NCI-H524 (cell line): ENCODE measurements at regions not wholly inside any gene's neighbourhood (a gene's known extent, or its start where the extent isn't known, plus 50 kb on each side); places are given as distances from the start of the nearest gene placed in this dataset.
A peak's percentile ranks its signal among the peaks of the same experiment; 100 is the strongest.
"Not testable (repeated sequence)": the region's sequence is repeated elsewhere in the genome, so short reads cannot be mapped to it uniquely, and the experiment has no call there.

Experiments used
- DNase-seq, 2 experiments: peaks; one replicate each; lab custom pipeline; 2025; lab: John Stamatoyannopoulos, UW

DNA sequence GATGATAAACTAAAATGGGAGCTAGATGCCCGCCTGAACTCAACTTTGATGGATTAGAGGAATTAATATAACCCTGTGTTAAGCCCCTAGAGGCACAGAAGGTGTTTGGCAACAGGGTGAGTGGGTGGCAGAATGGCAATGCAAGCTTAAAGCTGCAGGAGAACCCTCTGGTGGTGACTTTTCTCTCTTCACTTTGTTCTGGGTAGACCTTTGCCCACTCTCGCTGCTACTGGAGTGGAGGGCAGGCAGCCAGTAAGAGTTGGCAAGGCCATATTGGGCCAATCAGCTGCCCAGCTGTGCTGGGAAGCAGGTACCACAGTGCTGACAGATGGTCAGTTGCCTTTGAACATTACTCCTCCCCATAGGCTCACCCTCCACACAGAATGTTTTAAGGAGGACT lies 468.2 kb downstream of the MMUT start:
- no peak for DNase-seq

DNA sequence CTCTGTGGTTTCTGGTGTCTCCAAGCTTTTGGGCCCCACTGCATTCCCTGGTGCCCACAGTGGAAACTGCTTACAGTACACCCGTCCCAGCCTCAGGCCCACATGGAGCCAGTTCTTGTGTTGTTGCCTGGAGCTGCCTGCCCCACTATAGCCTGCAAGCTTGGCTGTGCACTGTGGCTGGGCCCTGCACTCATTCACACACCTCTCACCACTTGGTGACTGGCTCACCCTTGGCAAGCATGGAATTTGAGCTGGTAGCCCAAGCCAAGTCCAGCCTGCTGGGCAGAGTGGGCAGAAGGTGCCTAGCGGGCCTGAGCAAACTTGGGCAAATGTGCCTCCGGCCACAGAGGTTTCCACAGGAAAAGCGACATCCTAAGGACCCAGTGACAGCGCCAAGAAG lies 472.3 kb downstream of the MMUT start:
- DNase-seq: no peak

DNA sequence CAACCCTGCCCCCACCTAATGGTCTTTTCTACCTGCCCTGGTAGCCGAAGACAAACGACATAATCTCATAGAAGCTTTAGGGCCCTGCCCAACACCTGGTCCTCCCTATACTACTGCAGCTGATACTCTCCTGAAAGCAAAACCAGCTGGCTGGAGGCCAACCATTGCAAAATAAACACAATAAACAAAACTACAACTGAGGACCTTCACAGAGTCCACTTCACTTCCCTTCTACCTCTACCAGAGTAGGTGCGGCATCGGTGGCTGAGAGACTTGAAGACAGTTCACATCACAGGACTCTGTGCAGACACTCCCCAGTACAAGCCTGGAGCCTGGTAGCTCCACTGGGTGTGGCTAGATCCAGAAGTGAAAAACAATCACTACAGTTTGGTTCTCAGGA lies 476.2 kb downstream of the MMUT start:
- no peak for DNase-seq

DNA sequence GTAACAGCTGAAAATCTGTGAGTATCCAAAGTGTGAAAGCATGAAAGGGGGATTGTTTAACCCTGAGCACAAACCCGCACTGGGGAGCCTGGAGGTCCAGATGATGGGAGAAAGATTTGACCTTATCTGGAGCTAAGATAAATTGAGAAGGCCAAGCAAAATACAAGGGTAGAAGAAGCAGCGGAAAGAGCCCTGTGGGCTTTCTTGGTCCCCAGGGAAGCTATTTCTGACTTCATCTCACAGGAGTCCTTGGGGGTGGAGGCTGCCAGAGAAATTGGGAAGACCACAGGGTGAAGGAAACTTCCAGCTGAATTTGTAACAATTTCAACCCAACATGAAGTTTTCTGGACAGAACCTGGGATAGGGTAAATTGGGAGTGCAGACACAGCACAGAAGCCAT lies 476.9 kb downstream of the MMUT start:
- DNase-seq: no peak

DNA sequence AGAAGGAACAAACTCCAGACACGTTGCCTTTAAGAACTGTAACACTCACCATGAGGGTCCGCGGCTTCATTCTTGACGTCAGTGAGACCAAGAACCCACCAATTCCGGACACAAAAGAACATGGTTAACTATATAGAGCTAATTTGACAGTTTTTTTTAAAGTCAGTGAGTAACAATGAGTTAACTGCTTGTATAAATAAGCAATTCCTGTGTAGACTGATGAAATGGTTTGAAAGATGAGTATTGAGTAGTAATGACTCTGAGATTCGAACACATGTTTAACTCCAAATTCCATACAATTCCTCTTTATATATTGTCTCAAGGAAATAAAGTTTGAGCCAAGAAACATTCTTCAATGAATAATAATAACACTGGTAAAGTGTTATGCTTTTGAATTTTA lies 478.0 kb downstream of the MMUT start:
- no peak for DNase-seq

DNA sequence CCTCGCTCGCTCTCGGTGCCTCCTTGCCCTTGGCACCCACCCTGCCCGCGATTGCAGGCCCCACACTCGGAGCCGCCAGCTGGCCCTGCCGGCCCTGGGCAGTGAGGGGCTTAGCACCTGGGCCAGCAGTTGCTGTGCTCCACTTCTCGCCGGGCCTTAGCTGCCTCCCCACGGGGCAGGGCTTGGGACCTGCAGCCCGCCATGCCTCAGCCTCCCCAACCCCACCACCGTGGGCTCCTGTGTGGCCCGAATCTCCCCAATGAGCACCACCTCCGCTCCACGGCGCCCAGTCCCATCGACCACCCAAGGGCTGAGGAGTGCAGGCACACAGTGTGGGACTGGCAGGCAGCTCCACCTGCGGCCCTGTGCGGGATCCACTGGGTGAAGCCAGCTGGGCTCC lies 479.1 kb downstream of the MMUT start:
- DNase-seq: not testable (repeated sequence)

DNA sequence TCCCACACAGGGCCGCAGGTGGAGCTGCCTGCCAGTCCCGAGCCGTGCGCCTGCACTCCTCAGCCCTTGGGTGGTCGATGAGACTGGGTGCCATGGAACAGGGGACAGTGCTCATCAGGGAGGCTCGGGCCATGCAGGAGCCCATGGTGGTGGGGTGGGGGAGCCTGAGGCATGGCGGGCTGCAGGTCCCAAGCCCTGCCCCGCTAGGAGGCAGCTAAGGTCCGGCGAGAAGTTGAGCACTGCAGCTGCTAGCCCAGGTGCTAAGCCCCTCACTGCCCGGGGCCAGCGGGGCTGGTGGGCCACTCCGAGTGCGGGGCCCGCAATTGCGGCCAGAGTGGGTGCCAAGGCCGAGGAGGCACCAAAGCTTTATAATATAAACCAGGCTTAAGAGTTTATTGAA lies 479.7 kb downstream of the MMUT start:
- no peak for DNase-seq

DNA sequence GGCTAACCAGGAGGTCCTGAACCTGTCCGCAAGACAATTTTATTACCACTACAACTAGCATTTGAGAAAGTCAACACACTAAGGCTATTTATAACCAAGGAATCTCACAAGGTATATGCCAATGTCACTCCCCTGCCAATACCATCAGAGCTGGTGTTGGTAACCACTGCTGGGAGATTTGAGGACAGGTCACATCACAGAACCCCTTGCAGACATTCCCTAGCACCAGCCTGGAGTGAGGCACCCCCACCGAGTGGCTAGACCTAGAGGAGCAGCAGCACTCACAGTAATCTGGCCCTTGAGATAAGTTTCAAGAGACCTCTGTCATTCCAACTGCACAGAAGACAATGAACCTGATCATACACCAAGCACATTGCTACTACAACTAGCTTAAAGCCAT lies 483.2 kb downstream of the MMUT start:
- DNase-seq: no peak

DNA sequence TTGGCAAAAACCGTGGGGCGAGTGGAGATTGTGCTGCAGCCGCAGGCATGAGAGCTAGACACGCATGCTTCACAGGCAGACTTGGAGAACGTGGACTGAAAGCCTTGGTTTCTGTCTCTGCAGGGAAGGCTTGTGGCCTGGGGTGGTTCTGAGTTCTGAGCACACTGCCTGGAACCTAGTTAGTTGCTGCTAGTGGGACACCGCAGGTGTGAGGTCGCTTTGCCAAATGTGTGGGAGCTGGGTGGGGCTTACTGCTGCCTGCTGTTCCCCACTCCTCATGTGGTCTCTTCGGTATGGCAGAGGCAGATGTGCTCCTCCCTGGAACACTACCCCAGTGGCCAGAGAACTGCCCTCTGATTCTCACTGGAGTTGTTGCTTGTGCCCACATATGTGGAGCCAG lies 484.0 kb downstream of the MMUT start:
- DNase-seq: no peak

DNA sequence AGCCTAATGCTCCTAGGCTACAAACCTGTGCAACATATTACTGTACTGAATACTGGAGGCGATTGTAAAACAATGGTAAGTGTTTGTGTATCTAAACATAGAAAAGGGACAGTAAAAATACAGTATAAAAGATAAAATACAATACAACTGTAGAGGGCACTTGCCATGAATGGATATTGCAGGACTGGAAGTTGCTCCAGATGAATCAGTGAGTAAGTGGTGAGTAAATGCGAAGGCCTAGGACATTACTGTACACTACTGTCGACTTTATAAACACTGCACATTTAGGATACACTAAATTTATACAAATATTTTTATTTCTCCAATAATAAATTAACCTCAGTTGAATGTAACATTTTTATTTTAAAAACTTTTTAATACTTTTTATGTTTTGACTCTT lies 485.0 kb downstream of the MMUT start:
- no peak for DNase-seq

DNA sequence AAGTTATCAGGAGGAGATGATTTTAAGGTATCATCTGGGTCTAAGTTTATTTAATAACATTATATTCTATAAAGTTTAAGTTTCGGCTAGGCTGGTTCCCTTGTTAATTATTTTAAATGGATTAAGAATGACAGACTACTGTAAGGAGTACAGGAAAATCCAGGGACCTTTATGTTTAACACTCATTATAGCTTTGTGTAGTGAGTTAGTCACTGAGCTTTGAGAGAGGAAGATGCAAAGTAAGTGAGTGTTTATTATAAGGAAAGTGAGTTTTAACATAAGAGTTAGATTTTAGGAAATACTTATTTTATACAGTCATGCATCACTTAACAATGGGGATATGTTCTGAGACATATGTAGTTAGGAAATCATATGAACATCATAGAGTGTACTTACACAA lies 485.5 kb downstream of the MMUT start:
- DNase-seq: no peak

DNA sequence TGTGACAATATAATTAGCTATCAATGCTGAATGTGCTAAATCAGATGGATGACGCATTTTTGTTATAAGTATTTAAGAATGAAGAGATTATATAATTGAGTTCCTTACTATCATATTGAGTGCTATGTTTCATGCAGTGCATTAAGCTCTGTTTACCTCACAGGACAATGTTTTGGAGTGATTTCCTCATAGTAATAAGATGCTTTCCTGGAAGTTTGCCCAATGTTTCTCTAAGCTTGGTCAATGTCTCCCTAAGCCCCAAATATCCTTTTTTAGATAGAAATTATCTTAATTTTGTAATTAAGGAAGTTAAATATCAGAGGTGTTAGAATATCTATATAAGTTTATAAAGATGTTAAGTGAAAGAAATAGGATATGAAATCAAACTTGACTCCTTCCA lies 489.6 kb downstream of the MMUT start:
- DNase-seq: no peak

DNA sequence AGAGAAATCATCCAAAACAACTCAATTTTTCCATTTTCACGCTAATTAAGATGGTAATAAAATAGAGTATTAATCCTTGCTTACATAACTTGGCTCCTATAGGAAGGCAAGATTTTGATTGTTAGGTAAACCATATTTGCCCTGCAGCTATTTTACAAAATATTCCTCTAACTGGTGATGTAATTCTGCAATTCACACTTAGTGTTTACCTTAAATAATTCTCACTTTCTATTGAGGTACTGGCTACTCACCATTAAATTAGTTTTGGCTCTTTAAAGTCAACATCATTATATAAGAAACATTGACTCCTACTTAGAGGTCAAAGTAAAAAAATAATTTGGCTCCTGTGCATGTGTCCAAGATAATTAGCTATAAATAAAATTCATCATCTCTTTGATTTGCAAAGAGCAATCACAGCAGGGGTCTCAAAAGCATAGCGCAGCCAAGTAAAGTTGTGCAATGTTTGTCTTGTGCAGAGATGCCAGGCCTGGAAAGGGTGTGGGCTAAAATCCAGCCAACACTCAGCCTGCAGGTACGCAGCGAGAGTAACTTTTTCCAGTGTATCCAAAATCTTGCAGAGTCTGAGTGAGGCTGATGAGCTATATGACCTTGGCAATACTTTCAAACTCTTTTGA lies 501.2 kb downstream of the MMUT start:
- DNase-seq: no peak

DNA sequence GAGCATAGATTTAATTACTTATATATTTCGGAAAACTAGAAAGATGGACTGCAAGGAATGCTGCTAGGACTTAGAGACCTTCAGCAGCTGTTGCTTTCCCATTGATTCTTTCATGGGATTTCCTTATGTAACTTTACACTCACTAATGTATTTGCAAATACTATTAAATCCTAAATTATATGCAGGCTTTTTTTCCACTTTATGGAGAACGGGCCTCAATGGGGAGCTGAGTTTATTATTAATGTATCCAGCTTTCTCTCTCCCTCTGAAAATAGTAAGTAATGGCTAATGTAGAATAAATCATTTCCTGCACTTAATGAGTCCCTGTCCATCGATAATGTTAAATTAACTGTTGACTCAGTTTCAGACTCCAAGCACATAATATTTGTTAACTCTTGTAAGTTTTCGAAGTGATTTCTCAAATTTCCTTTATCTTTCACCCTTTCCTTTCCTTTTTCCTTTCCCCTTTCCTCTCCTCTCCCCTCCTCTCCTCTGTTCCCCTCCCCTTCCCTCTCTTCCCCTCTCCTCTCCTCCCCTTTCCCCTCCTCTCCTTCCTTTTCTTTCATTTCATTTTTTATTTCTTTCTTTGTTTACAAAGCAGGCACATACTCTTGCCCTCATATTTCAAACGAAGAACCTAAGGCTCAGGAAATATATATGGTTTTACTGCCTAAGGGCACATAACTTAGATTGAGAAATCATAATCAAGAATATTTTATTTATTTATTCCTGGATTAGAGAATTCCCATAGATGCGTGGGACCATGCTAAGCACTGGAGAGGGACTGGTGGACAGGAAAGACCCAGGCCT lies 503.6 kb downstream of the MMUT start:
- no peak for DNase-seq

DNA sequence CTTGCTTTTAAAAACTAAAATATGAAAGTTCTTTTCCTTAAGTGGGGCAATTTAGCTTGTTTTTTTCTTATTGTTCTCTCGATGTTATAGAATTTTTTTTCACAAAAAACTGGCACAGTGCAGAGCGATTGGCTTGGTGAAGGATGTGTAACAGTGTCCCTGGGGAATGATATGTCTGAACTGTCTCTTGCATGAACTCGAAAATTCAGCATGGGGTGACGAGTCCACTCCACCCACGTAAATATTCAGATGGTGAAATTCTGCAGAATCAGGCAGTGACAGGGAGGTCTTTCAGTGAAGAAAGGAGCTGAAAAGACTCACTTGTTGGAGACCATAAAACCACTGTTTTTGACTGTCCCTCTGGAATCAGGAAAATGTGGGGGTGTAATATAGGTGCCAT lies 505.3 kb downstream of the MMUT start:
- DNase-seq: no peak

DNA sequence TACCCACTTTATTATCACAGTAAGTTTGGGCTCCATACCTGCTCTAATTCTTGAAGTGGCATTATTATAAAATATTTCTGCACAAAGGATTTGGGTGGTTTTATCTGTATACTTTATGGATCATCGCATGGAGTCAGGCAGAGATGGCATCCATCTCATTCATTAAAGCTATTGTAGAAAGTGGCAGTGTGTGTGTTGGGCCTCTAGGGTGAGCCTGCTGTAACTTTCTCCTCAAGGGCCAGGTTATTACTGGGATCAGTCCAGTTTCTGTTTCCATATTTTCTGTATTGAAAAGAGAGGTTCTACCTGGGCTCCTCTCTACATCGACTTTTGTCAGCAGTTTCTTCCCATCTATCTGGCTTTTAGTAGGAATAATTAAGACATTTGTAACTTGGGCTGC lies 511.1 kb downstream of the MMUT start:
- DNase-seq: no peak

DNA sequence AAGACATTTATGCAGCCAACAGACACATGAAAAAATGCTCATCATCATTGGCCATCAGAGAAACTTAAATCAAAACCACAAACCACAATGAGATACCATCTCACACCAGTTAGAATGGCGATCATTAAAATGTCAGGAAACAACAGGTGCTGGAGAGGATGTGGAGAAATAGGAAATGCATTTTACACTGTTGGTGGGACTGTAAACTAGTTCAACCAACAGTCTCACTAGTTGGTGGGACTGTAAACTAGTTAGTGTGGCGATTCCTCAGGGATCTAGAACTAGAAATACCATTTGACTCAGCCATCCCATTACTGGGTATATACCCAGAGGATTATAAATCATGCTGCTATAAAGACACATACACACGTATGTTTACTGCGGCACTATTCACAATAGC lies 518.8 kb downstream of the MMUT start:
- DNase-seq: peak in 1 of 2 experiments; percentile 14

DNA sequence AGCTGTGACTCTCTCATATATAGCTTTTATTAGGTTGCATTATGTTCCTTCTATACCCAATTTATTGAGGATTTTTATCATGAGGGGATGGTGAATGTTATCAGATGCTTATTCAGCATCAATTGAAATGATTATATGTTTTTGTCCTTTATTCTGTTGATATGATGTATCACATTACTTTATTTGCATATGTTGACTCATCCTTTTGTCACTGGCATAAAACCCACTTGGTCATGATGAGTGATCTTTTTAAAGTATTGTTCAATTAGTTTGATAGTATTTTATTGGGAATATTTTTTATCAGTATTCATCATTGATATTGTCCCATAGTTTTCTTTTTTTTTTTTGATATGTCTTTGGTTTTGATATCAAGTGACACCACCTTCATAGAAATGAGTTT lies 529.9 kb downstream of the MMUT start:
- DNase-seq: no peak

DNA sequence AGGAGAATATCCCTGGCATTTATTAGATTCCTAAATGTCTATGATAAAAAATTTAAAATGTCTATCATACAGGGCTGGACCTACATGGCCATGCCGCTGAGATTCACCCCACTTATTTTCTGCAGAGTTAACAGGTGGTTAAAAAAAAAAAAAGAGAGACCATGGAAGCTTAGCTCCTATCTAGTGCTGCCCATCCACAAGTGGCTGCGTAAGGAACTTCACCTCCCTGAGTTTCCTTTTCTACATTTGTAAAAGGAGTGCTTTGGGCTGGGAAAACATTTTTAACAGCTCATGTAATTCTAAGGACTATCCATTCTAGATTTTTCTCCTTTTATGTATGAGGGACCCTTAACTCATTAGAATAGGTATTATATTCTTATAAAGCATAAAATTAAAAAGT lies 534.1 kb downstream of the MMUT start:
- no peak for DNase-seq

DNA sequence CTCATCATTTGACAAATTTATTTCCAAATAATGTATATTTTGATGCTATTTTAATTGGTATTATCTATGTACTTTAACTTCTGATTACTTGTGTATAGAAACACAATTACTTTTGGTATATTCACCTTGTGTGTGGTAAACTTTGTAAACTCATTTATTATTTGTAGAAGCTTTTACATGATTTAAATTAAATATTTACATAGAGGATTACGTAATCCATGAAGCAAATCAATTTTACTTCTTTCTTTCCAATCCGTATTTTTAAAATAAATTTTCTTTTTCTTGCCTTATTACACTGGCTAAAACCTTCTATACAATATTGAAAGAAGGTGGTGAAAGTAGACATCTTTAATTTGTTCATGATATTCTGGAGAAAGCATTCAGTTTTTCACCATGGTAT lies 540.2 kb downstream of the MMUT start:
- DNase-seq: no peak

DNA sequence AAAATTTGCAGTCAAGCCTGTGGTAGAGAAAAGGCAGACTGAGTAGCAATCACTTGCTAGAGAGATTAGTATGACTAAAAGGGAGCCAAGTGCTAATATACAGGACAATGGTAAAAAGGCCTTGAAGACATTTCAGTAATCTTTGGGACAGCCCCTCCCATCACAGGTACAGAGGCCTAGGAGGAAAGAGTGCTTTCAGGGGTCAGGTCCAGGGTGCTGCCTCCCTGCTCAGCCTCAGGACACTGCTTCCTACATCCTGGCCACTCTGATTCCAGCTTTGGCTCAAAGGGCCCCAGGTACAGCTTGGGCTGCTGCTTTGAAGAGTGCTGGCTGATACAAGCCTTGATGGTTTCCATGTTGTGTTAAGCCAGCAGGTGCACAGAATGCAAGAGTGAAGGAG lies 543.5 kb downstream of the MMUT start:
- DNase-seq: no peak

DNA sequence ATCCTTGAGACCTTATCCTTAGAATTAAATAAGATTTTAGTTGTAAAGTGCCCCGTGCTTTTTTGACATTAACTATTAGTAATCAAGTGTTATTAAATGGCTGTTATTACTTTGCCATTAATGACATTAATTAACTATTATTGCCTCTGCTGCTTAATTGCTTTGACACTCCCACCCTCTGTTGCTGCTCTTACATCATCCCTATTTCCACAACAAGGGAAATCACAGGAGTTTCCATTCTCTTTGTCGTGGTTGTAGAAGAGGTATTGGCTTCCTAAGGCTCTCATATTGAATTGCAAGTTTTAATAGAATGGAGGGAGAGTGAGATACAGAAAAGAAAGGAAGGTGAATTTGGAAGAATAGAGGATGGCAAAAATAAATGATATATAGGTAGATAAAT lies 545.8 kb downstream of the MMUT start:
- no peak for DNase-seq

DNA sequence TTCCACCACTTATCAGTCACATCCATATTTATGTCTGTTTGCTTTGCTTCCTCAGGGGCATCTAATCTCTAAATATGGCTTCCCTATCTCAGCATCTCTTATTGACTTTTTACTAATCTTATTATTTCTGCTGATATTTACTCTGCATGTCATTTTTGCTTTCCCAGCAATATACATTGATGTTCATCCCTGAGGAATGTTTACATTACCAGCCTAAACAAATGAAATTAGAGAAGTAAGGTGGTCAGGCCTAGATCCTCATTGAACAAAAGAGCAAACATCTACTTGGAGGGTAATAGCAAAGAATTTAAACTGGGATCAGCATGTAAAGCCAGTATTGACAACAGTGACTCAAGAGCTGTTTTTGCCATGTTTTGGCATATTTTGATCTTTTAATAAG lies 546.4 kb downstream of the MMUT start:
- DNase-seq: no peak

DNA sequence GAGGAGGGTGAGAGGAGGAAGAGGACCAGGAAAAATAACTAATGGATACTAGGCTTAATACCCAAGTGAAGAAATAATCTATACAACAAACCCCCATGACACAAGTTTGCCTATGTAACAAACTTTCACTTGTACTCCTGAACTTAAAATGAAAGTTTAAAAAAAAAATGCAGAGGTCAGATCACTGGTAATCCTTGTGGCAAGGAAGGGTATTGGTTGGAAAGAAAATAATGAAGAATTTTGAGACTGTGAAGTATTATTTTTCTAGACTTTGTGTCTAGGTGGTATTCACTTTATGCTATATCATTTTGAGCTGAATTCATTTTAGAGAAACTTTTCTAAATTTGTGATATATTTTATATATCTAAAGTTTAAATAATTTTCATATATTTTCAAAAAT lies 547.5 kb downstream of the MMUT start:
- DNase-seq: no peak
